SJSA1 (cell line): ENCODE measurements at regions not wholly inside any gene's neighbourhood (a gene's known extent, or its start where the extent isn't known, plus 50 kb on each side); places are given as distances from the start of the nearest gene placed in this dataset.
A peak's percentile ranks its signal among the peaks of the same experiment; 100 is the strongest.

Source experiments
- DNase-seq, 2 experiments: peaks; one replicate each; pipeline ENCODE4 v3.0.0-alpha.2; 2015 to 2020; ENCODE audit warnings: low spot score in 2 of 2, low read depth in 1 of 2
- H3K27ac ChIP-seq: fragments of 250-450 bp; sonication (Bioruptor Pico); 2 replicates; pipeline ENCODE4 v1.5.1; 2020; ENCODE audit warnings: mild to moderate bottlenecking, moderate library complexity
- H3K27me3 ChIP-seq: fragments of 250-450 bp; sonication (Bioruptor Pico); replicated peaks from 2 replicates; pipeline ENCODE4 v1.5.1; 2020; ENCODE audit warnings: mild to moderate bottlenecking, moderate library complexity
- H3K36me3 ChIP-seq: fragments of 250-450 bp; sonication (Bioruptor Pico); 2 replicates; pipeline ENCODE4 v1.5.1; 2020; ENCODE audit warnings: mild to moderate bottlenecking
- H3K4me1 ChIP-seq: fragments of 250-450 bp; sonication (Bioruptor Pico); replicated peaks from 2 replicates; pipeline ENCODE4 v1.6.1; 2021; ENCODE audit warnings: mild to moderate bottlenecking
- H3K4me3 ChIP-seq: fragments of 250-450 bp; sonication (Bioruptor Pico); 2 replicates; pipeline ENCODE4 v1.5.1; 2020; ENCODE audit warnings: mild to moderate bottlenecking
- H3K9me3 ChIP-seq: fragments of 250-450 bp; sonication (Bioruptor Pico); replicated peaks from 2 replicates; pipeline ENCODE4 v1.5.1; 2020; ENCODE audit warnings: mild to moderate bottlenecking

- H3K27me3 ChIP-seq = no peaks in the 10 kb centered on the region
- H3K9me3 ChIP-seq = no peaks in the 10 kb centered on the region
- H3K4me1 ChIP-seq = no peaks in the 10 kb centered on the region
- DNase-seq = no peak
- H3K27ac ChIP-seq = no peak overlapping the region
- no peak overlapping the region for H3K4me3 ChIP-seq
- H3K36me3 ChIP-seq = no peaks in the 10 kb centered on the region
Observed at GRCh38 chr4:184575306-184575705, 73.9 kb downstream of the CASP3 start.

GRCh38 chr4:184574861-184575260, 74.4 kb downstream of the CASP3 start:
- H3K9me3 ChIP-seq = no peaks in the 10 kb centered on the region
- H3K27me3 ChIP-seq = no peaks in the 10 kb centered on the region
- no peaks in the 10 kb centered on the region for H3K4me1 ChIP-seq
- H3K27ac ChIP-seq = no peak overlapping the region
- DNase-seq = no peak
- H3K4me3 ChIP-seq = no peak overlapping the region
- H3K36me3 ChIP-seq = no peaks in the 10 kb centered on the region

- H3K27me3 ChIP-seq = no peaks in the 10 kb centered on the region
- no peaks in the 10 kb centered on the region for H3K36me3 ChIP-seq
- H3K27ac ChIP-seq = no peak overlapping the region
- no peaks in the 10 kb centered on the region for H3K4me1 ChIP-seq
- DNase-seq = no peak
- H3K9me3 ChIP-seq = no peaks in the 10 kb centered on the region
- H3K4me3 ChIP-seq = no peak overlapping the region
Observed at GRCh38 chr4:184573701-184574100, 75.5 kb downstream of the CASP3 start.

- no peak for DNase-seq
- Histone ChIP-seq H3K4me3 (no peak overlapping the region), H3K36me3 (no peaks in the 10 kb centered on the region), H3K9me3 (no peaks in the 10 kb centered on the region), H3K27me3 (no peaks in the 10 kb centered on the region), H3K27ac (no peak overlapping the region), H3K4me1 (no peaks in the 10 kb centered on the region)
Observed at GRCh38 chr4:184568770-184569169, 80.5 kb downstream of the CASP3 start.

GRCh38 chr4:184563621-184564020, 85.6 kb downstream of the CASP3 start:
- Histone ChIP-seq H3K27ac (no peak overlapping the region), H3K4me3 (no peak overlapping the region), H3K9me3 (no peaks in the 10 kb centered on the region), H3K27me3 (no peaks in the 10 kb centered on the region), H3K36me3 (no peaks in the 10 kb centered on the region), H3K4me1 (no peaks in the 10 kb centered on the region)
- no peak for DNase-seq

- Histone ChIP-seq H3K27me3 (no peaks in the 10 kb centered on the region), H3K27ac (no peak overlapping the region), H3K4me1 (no peaks in the 10 kb centered on the region), H3K4me3 (no peak overlapping the region), H3K9me3 (no peaks in the 10 kb centered on the region), H3K36me3 (no peaks in the 10 kb centered on the region)
- DNase-seq = no peak
Observed at GRCh38 chr4:184558996-184559395, 84.6 kb upstream of the IRF2 start.

- Histone ChIP-seq H3K9me3 (no peaks in the 10 kb centered on the region), H3K36me3 (no peaks in the 10 kb centered on the region), H3K4me3 (no peak overlapping the region)
Observed at GRCh38 chr4:184553891-184554290, 79.5 kb upstream of the IRF2 start.

GRCh38 chr4:184550476-184550875, 76.1 kb upstream of the IRF2 start:
- DNase-seq = no peak
- Histone ChIP-seq H3K9me3 (no peaks in the 10 kb centered on the region), H3K4me3 (no peak overlapping the region), H3K27ac (no peak overlapping the region), H3K4me1 (no peaks in the 10 kb centered on the region), H3K27me3 (peaks cover 5% of the 10 kb centered on the region; the same call in 1 of the 2 replicates), H3K36me3 (no peaks in the 10 kb centered on the region)

More at GRCh38 chr4:184553891-184554290, 79.5 kb upstream of the IRF2 start:
- no peak for DNase-seq
- Histone ChIP-seq H3K27me3 (peaks cover 5% of the 10 kb centered on the region; the same call in 1 of the 2 replicates), H3K27ac (no peak overlapping the region), H3K4me1 (no peaks in the 10 kb centered on the region)

GRCh38 chr4:184548648-184549341, 74.4 kb upstream of the IRF2 start:
- peaks cover 7% of the 10 kb centered on the region; the same call in 1 of the 2 replicates for H3K27me3 ChIP-seq
- H3K9me3 ChIP-seq = no peaks in the 10 kb centered on the region
- no peak overlapping the region for H3K4me3 ChIP-seq
- no peak for DNase-seq
- H3K4me1 ChIP-seq = no peaks in the 10 kb centered on the region
- no peaks in the 10 kb centered on the region for H3K36me3 ChIP-seq
- no peak overlapping the region for H3K27ac ChIP-seq

- H3K4me1 ChIP-seq = no peaks in the 10 kb centered on the region
- H3K36me3 ChIP-seq = no peaks in the 10 kb centered on the region
- H3K27ac ChIP-seq = no peak overlapping the region
- H3K4me3 ChIP-seq = no peak overlapping the region
- DNase-seq = no peak
- peaks cover 7% of the 10 kb centered on the region; the same call in 1 of the 2 replicates for H3K27me3 ChIP-seq
- H3K9me3 ChIP-seq = no peaks in the 10 kb centered on the region
Observed at GRCh38 chr4:184548316-184548647, 73.9 kb upstream of the IRF2 start.

GRCh38 chr4:184544788-184545409, 70.5 kb upstream of the IRF2 start:
- Histone ChIP-seq H3K27me3 (0 out of 2 replicates have a peak, but pooled peaks cover 2% of the 10 kb centered on the region), H3K4me3 (no peak overlapping the region), H3K4me1 (no peaks in the 10 kb centered on the region), H3K36me3 (no peaks in the 10 kb centered on the region), H3K27ac (no peak overlapping the region), H3K9me3 (no peaks in the 10 kb centered on the region)
- DNase-seq = no peak

GRCh38 chr4:184541907-184542306, 67.6 kb upstream of the IRF2 start:
- no peaks in the 10 kb centered on the region for H3K9me3 ChIP-seq
- H3K27ac ChIP-seq = no peak overlapping the region
- H3K4me3 ChIP-seq = no peak overlapping the region
- H3K27me3 ChIP-seq = 0 out of 2 replicates have a peak, but pooled peaks cover 2% of the 10 kb centered on the region
- H3K4me1 ChIP-seq = peaks cover under 1% of the 10 kb centered on the region
- DNase-seq = no peak
- H3K36me3 ChIP-seq = no peaks in the 10 kb centered on the region

GRCh38 chr4:184540307-184540706, 66.0 kb upstream of the IRF2 start:
- peaks cover 12% of the 10 kb centered on the region for H3K4me1 ChIP-seq
- no peak overlapping the region for H3K4me3 ChIP-seq
- no peaks in the 10 kb centered on the region for H3K9me3 ChIP-seq
- no peak overlapping the region for H3K27ac ChIP-seq
- H3K27me3 ChIP-seq = 0 out of 2 replicates have a peak, but pooled peaks cover under 1% of the 10 kb centered on the region
- DNase-seq = no peak
- H3K36me3 ChIP-seq = no peaks in the 10 kb centered on the region

GRCh38 chr4:184538023-184538599, 63.8 kb upstream of the IRF2 start:
- Histone ChIP-seq H3K9me3 (no peaks in the 10 kb centered on the region), H3K36me3 (no peaks in the 10 kb centered on the region), H3K27me3 (no peaks in the 10 kb centered on the region), H3K27ac (peak overlapping the region; percentile 66), H3K4me1 (peaks cover 18% of the 10 kb centered on the region), H3K4me3 (peak overlapping the region; percentile 48)
- peak in 1 of 2 experiments; percentile 80 for DNase-seq
